OCI-LY1 (cell line): ENCODE measurements at regions not wholly inside any gene's neighbourhood (a gene's known extent, or its start where the extent isn't known, plus 50 kb on each side); places are given as distances from the start of the nearest gene placed in this dataset.

ENCODE experiments used
- H2AFZ ChIP-seq: fragments of 200-600 bp; sonication (generic), shearing (Covaris generic); 2 replicates; pipeline ENCODE4 v1.6.0; 2014; ENCODE audit warnings: antibody characterized with exemption, mild to moderate bottlenecking, low read length
- H3F3A ChIP-seq: fragments of 200-600 bp; sonication (generic), shearing (Covaris generic); 2 replicates; pipeline ENCODE4 v1.6.0; 2014; ENCODE audit warnings: mild to moderate bottlenecking, antibody characterized with exemption, low read length, moderate library complexity; ENCODE audit not compliant: insufficient read depth
- H3K27ac ChIP-seq: fragments of 200-600 bp; sonication (generic); 2 replicates; pipeline ENCODE4 v1.5.1; 2014; ENCODE audit warnings: low read length, mixed run types, mild to moderate bottlenecking, low read depth; ENCODE audit not compliant: poor library complexity, severe bottlenecking
- H3K27me3 ChIP-seq: fragments of 200-600 bp; sonication (generic); 2 replicates; pipeline ENCODE4 v1.6.0; 2014; ENCODE audit warnings: antibody characterized with exemption, mild to moderate bottlenecking, low read length, moderate library complexity; ENCODE audit not compliant: insufficient read depth
- H3K36me3 ChIP-seq: fragments of 200-600 bp; sonication (generic); 2 replicates; pipeline ENCODE4 v1.6.1; 2014; ENCODE audit warnings: mild to moderate bottlenecking, antibody characterized with exemption, low read length, moderate library complexity, mixed read lengths; ENCODE audit not compliant: insufficient read depth
- H3K4me1 ChIP-seq: fragments of 200-600 bp; sonication (generic); 2 replicates; pipeline ENCODE4 v1.5.1; 2014; ENCODE audit warnings: mild to moderate bottlenecking, low read length, moderate library complexity; ENCODE audit not compliant: insufficient read depth, severe bottlenecking
- H3K4me2 ChIP-seq: fragments of 200-600 bp; sonication (generic), shearing (Covaris generic); 2 replicates; pipeline ENCODE4 v1.6.1; 2014; ENCODE audit warnings: low read length
- H3K4me3 ChIP-seq: fragments of 200-600 bp; sonication (generic); 2 replicates; pipeline ENCODE4 v1.5.1; 2014; ENCODE audit warnings: low read length, low read depth, mild to moderate bottlenecking, mixed read lengths; ENCODE audit not compliant: poor library complexity, severe bottlenecking
- H3K79me2 ChIP-seq: fragments of 200-600 bp; shearing (Covaris generic); 2 replicates; pipeline ENCODE4 v1.6.1; 2016; ENCODE audit warnings: mixed run types, low read length, mixed read lengths; ENCODE audit not compliant: insufficient read depth
- H3K9ac ChIP-seq: fragments of 200-600 bp; sonication (generic), shearing (Covaris generic); 2 replicates; pipeline ENCODE4 v1.6.1; 2014; ENCODE audit warnings: mild to moderate bottlenecking, low read length, mixed read lengths
- H3K9me2 ChIP-seq: fragments of 200-600 bp; sonication (generic), shearing (Covaris generic); 2 replicates; pipeline ENCODE4 v1.6.1; 2014; ENCODE audit warnings: low read depth, mild to moderate bottlenecking, low read length, mixed read lengths
- H3K9me3 ChIP-seq: fragments of 200-600 bp; shearing (Covaris generic); 2 replicates; pipeline ENCODE4 v1.6.1; 2014; ENCODE audit warnings: low read length, mixed read lengths
- H4K20me1 ChIP-seq: fragments of 200-600 bp; sonication (generic), shearing (Covaris generic); 2 replicates; pipeline ENCODE4 v1.6.0; 2016; ENCODE audit warnings: mild to moderate bottlenecking, low read length; ENCODE audit not compliant: insufficient read depth
- EZH2 ChIP-seq: fragments of 200-600 bp; sonication (generic), shearing (Covaris generic); IDR thresholded peaks from 2 replicates; pipeline ENCODE4 v1.8.0; 2017; ENCODE audit warnings: borderline replicate concordance, mixed run types, mild to moderate bottlenecking, antibody characterized with exemption, low read length, moderate library complexity, mixed read lengths
- TF ChIP-seq, protein P1 (sequence below): fragments of 200-600 bp; sonication (generic), shearing (Covaris generic); IDR thresholded peaks from 2 replicates; pipeline ENCODE4 v1.5.1; 2017; ENCODE audit warnings: mild to moderate bottlenecking, antibody characterized with exemption, low read length, moderate library complexity, mixed read lengths

DNA sequence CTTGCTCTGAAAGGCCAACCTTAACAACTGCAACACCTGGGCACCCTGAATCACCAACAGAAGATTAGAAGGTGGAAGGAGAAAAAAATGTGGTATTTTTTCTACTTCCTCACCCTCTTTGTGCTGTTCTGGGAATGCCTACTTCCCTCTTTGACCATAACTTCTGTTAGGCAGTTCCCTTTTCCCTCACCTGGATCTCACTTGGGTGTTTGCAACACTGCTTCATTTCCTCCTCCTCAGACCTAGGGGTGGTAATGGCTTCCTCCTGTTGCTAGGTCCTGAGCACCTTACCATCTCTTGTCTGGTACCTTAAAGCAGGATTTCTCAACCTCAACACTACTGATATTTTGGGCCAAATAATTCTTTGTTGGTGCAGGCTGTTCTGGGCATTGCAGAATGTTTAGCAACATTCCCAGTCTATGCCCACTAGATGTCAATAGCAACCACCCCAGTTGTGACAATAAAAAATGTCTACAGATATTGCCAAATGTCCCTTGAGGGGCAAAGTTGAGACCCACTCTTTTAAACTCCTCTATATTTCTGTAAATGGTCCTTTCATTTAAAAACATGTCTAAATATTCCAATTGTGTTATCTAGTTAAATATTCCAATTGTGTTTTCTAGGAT is 300.0 kb upstream of the VLDLR start:
- H3K9me2 ChIP-seq = no peaks in the 10 kb centered on the region
- H3K27ac ChIP-seq = no peak overlapping the region
- H3K4me3 ChIP-seq = no peak overlapping the region
- no peak overlapping the region for H3K9ac ChIP-seq
- H3K27me3 ChIP-seq = no peaks in the 10 kb centered on the region
- TF ChIP-seq, protein P1, sequence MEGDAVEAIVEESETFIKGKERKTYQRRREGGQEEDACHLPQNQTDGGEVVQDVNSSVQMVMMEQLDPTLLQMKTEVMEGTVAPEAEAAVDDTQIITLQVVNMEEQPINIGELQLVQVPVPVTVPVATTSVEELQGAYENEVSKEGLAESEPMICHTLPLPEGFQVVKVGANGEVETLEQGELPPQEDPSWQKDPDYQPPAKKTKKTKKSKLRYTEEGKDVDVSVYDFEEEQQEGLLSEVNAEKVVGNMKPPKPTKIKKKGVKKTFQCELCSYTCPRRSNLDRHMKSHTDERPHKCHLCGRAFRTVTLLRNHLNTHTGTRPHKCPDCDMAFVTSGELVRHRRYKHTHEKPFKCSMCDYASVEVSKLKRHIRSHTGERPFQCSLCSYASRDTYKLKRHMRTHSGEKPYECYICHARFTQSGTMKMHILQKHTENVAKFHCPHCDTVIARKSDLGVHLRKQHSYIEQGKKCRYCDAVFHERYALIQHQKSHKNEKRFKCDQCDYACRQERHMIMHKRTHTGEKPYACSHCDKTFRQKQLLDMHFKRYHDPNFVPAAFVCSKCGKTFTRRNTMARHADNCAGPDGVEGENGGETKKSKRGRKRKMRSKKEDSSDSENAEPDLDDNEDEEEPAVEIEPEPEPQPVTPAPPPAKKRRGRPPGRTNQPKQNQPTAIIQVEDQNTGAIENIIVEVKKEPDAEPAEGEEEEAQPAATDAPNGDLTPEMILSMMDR = no peak
- TF ChIP-seq EZH2 = no peak
- no peaks in the 10 kb centered on the region for H3K79me2 ChIP-seq
- no peaks in the 10 kb centered on the region for H3F3A ChIP-seq
- H2AFZ ChIP-seq = no peak overlapping the region
- H4K20me1 ChIP-seq = no peaks in the 10 kb centered on the region
- H3K4me1 ChIP-seq = no peaks in the 10 kb centered on the region
- no peaks in the 10 kb centered on the region for H3K36me3 ChIP-seq
- H3K4me2 ChIP-seq = no peak overlapping the region
- no peaks in the 10 kb centered on the region for H3K9me3 ChIP-seq

DNA sequence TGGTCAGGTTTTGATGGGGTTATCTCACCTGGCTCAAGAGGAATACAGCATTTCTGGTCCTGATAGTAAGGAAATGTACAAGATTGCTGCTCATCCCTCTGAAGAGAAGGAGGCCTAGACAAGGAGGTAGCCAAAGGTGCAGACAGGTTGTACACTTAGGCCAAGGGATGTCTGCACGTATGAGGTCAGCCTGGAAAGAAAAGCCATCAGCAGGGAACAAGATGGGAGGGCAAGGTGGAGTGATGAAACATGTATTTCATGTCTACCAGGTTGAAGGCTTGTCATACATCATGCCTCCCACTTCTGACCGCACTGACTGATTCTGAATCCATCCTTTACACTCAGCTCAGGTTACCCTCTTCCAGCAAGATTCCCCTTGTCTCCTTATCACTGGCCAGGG is 296.8 kb upstream of the VLDLR start:
- H3K4me1 ChIP-seq = no peaks in the 10 kb centered on the region
- TF ChIP-seq, protein P1 = no peak
- TF ChIP-seq EZH2 = no peak
- no peak overlapping the region for H2AFZ ChIP-seq

DNA sequence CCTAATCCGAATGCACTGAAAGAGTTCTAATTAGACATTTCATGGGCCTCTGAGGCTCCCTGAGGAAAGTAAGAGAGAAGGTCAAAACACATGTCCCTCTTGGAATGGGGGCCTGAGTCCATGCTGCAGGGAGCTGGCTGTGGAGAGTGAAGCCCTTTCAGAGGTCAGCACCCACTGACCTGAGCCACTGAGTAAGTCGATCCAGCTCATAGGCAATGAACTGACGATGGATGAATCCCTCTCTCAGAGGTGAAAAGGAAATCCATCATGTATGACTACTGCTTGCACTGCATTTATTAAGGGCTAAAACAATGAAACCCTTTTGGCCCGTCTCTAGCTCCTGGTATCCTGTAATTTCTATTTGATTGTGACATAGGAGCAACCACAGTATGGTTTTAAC is 288.9 kb upstream of the VLDLR start:
- Histone ChIP-seq H2AFZ (no peak overlapping the region), H3K27me3 (no peaks in the 10 kb centered on the region), H4K20me1 (no peaks in the 10 kb centered on the region), H3K4me3 (no peak overlapping the region), H3K79me2 (no peaks in the 10 kb centered on the region), H3K4me1 (no peaks in the 10 kb centered on the region), H3F3A (no peaks in the 10 kb centered on the region), H3K9ac (no peak overlapping the region), H3K9me3 (no peaks in the 10 kb centered on the region), H3K9me2 (no peaks in the 10 kb centered on the region), H3K4me2 (no peak overlapping the region), H3K27ac (no peak overlapping the region), H3K36me3 (no peaks in the 10 kb centered on the region)
- no peak for TF ChIP-seq EZH2
- TF ChIP-seq, protein P1 = no peak

More for the DNA sequence above, 296.8 kb upstream of the VLDLR start:
- Histone ChIP-seq H3K27ac (no peak overlapping the region), H4K20me1 (no peaks in the 10 kb centered on the region), H3K27me3 (no peaks in the 10 kb centered on the region), H3K4me2 (no peak overlapping the region), H3K9me2 (no peaks in the 10 kb centered on the region), H3K9me3 (no peaks in the 10 kb centered on the region), H3K4me3 (no peak overlapping the region), H3K9ac (no peak overlapping the region), H3K79me2 (no peaks in the 10 kb centered on the region), H3F3A (no peaks in the 10 kb centered on the region), H3K36me3 (no peaks in the 10 kb centered on the region)
